WTC11 (cell line): ENCODE measurements at regions not wholly inside any gene's neighbourhood (a gene's known extent, or its start where the extent isn't known, plus 50 kb on each side); places are given as distances from the start of the nearest gene placed in this dataset.

Experiments
- ATAC-seq: fragments of 200-7000 bp; cut with Tn5 transposase; 2 replicates; pipeline ENCODE4 v1.10.0; 2021; ENCODE audit warnings: mild to moderate bottlenecking, moderate library complexity
- CTCF ChIA-PET: fragments of 300-600 bp; sonication (Branson Sonifier 250); formaldehyde crosslinking; loops from one replicate; lab custom pipeline; 2021; ENCODE audit warnings: antibody characterized with exemption; lab: Charles Lee
- POLR2A ChIA-PET: fragments of 350-600 bp; sonication (Branson Sonifier 250); formaldehyde crosslinking; loops from one replicate; lab custom pipeline; 2021; ENCODE audit warnings: antibody characterized with exemption; lab: Charles Lee
- DNase-seq: peaks from one replicate; pipeline ENCODE4 v3.0.0; 2021; ENCODE audit warnings: low spot score
- H3K27ac Mint-ChIP-seq: 2 replicates; pipeline ENCODE4 v1.8.0; 2021; ENCODE audit warnings: mixed read lengths
- H3K27me3 Mint-ChIP-seq: 2 replicates; pipeline ENCODE4 v1.8.0; 2021; ENCODE audit warnings: low read depth, mild to moderate bottlenecking, moderate library complexity, mixed read lengths
- H3K36me3 Mint-ChIP-seq: 2 replicates; pipeline ENCODE4 v1.8.0; 2021; ENCODE audit warnings: mixed read lengths
- H3K4me1 Mint-ChIP-seq: 2 replicates; pipeline ENCODE4 v1.8.0; 2022; ENCODE audit warnings: mixed read lengths
- H3K4me3 Mint-ChIP-seq: 2 replicates; pipeline ENCODE4 v1.8.0; 2021; ENCODE audit warnings: mild to moderate bottlenecking, moderate library complexity, mixed read lengths
- H3K9me3 Mint-ChIP-seq: 2 replicates; pipeline ENCODE4 v1.8.0; 2021; ENCODE audit warnings: mixed read lengths
- ATF6 ChIP-seq: sonication (generic); formaldehyde crosslinking; IDR thresholded peaks from 2 replicates; pipeline ENCODE4 v1.8.1; 2023; ENCODE audit warnings: mild to moderate bottlenecking, missing genetic modification reagents
- CBFB ChIP-seq: sonication (generic); formaldehyde crosslinking; IDR thresholded peaks from 2 replicates; pipeline ENCODE4 v1.8.1; 2022; ENCODE audit warnings: mild to moderate bottlenecking, low read depth, missing genetic modification reagents
- CDX4 ChIP-seq: fragments of 250-450 bp; sonication (Bioruptor Pico); IDR thresholded peaks from 2 replicates; pipeline ENCODE4 v1.9.0; 2021; ENCODE audit warnings: moderate library complexity, mild to moderate bottlenecking, inconsistent platforms, borderline replicate concordance
- ERG ChIP-seq: fragments of 250-450 bp; sonication (Bioruptor Pico); IDR thresholded peaks from 2 replicates; pipeline ENCODE4 v1.8.0; 2021; ENCODE audit warnings: mild to moderate bottlenecking
- FOXK1 ChIP-seq: sonication (generic); formaldehyde crosslinking; IDR thresholded peaks from 2 replicates; pipeline ENCODE4 v1.8.0; 2022; ENCODE audit warnings: mild to moderate bottlenecking, moderate library complexity, missing genetic modification reagents
- FOXP4 ChIP-seq: sonication (generic); formaldehyde crosslinking; IDR thresholded peaks from 2 replicates; pipeline ENCODE4 v1.8.0; 2022; ENCODE audit warnings: mild to moderate bottlenecking, missing genetic modification reagents
- IRF1 ChIP-seq: sonication (generic); formaldehyde crosslinking; IDR thresholded peaks from 2 replicates; pipeline ENCODE4 v1.8.0; 2023; ENCODE audit warnings: missing genetic modification reagents
- MLX ChIP-seq: sonication (generic); formaldehyde crosslinking; IDR thresholded peaks from 2 replicates; pipeline ENCODE4 v1.8.1; 2023; ENCODE audit warnings: mild to moderate bottlenecking, missing genetic modification reagents, moderate library complexity
- MYBL2 ChIP-seq: sonication (generic); formaldehyde crosslinking; IDR thresholded peaks from 2 replicates; pipeline ENCODE4 v1.8.1; 2023; ENCODE audit warnings: mild to moderate bottlenecking, moderate library complexity, missing genetic modification reagents
- NFYB ChIP-seq: sonication (generic); formaldehyde crosslinking; conservative IDR thresholded peaks from 2 replicates; pipeline ENCODE4 v1.8.0; 2022; ENCODE audit warnings: low read depth, missing genetic modification reagents
- NR1H2 ChIP-seq: sonication (generic); formaldehyde crosslinking; IDR thresholded peaks from 2 replicates; pipeline ENCODE4 v1.9.0; 2021; ENCODE audit warnings: mild to moderate bottlenecking, moderate library complexity, missing genetic modification reagents
- NR2C2 ChIP-seq: sonication (generic); formaldehyde crosslinking; IDR thresholded peaks from 2 replicates; pipeline ENCODE4 v1.8.0; 2022; ENCODE audit warnings: mild to moderate bottlenecking, missing genetic modification reagents
- SMAD4 ChIP-seq: sonication (generic); formaldehyde crosslinking; IDR thresholded peaks from 2 replicates; pipeline ENCODE4 v1.8.0; 2022; ENCODE audit warnings: mild to moderate bottlenecking, missing genetic modification reagents
- SOX15 ChIP-seq: fragments of 250-450 bp; sonication (Bioruptor Pico); IDR thresholded peaks from 2 replicates; pipeline ENCODE4 v1.9.0; 2021; ENCODE audit warnings: mild to moderate bottlenecking
- TP53 ChIP-seq: sonication (generic); formaldehyde crosslinking; IDR thresholded peaks from 2 replicates; pipeline ENCODE4 v1.8.1; 2023; ENCODE audit warnings: mild to moderate bottlenecking, missing genetic modification reagents
- ZMAT4 ChIP-seq: fragments of 250-450 bp; sonication (Bioruptor Pico); IDR thresholded peaks from 2 replicates; pipeline ENCODE4 v1.9.0; 2021; ENCODE audit warnings: mild to moderate bottlenecking
- ZNF121 ChIP-seq: sonication (generic); formaldehyde crosslinking; IDR thresholded peaks from 2 replicates; pipeline ENCODE4 v1.8.0; 2023; ENCODE audit warnings: missing genetic modification reagents
- ZNF219 ChIP-seq: sonication (generic); formaldehyde crosslinking; IDR thresholded peaks from 2 replicates; pipeline ENCODE4 v1.8.0; 2023; ENCODE audit warnings: missing genetic modification reagents, mild to moderate bottlenecking, borderline replicate concordance
- ZNF281 ChIP-seq: sonication (generic); formaldehyde crosslinking; IDR thresholded peaks from 2 replicates; pipeline ENCODE4 v1.8.0; 2023; ENCODE audit warnings: mild to moderate bottlenecking, missing genetic modification reagents
- ZNF317 ChIP-seq: sonication (generic); formaldehyde crosslinking; IDR thresholded peaks from 2 replicates; pipeline ENCODE4 v1.8.1; 2023; ENCODE audit warnings: low read depth, mild to moderate bottlenecking, moderate library complexity, missing genetic modification reagents, borderline replicate concordance
- ZNF396 ChIP-seq: fragments of 250-450 bp; sonication (Bioruptor Pico); IDR thresholded peaks from 2 replicates; pipeline ENCODE4 v1.8.0; 2021; ENCODE audit warnings: mild to moderate bottlenecking, moderate library complexity, borderline replicate concordance
- ZNF423 ChIP-seq: fragments of 250-450 bp; sonication (Bioruptor Pico); IDR thresholded peaks from 2 replicates; pipeline ENCODE4 v2.1.2; 2022; ENCODE audit warnings: mild to moderate bottlenecking, moderate library complexity

- TF ChIP-seq FOXK1 (CRISPR knock-in tag) = no peak
- no peak for TF ChIP-seq SOX15
- TF ChIP-seq ZMAT4 (CRISPR knock-in tag) = no peak
- TF ChIP-seq IRF1 (CRISPR knock-in tag) = no peak
- TF ChIP-seq ZNF423 (CRISPR knock-in tag) = no peak
These were observed 77.2 kb upstream of the OSMR start (continued) for GRCh38 chr5:38768412-38769211.

GRCh38 chr5:38772471-38772870 lies 73.3 kb upstream of the OSMR start:
- no peak overlapping the region for H3K27ac Mint-ChIP-seq

More at GRCh38 chr5:38772471-38772870, 73.3 kb upstream of the OSMR start:
- ChIA-PET CTCF (no interaction called here), POLR2A (no interaction called here)
- H3K27me3 Mint-ChIP-seq = no peaks in the 10 kb centered on the region
- H3K4me3 Mint-ChIP-seq = no peak overlapping the region
- peaks cover 7% of the 10 kb centered on the region for H3K4me1 Mint-ChIP-seq
- H3K9me3 Mint-ChIP-seq = peaks cover 3% of the 10 kb centered on the region
- no peak for DNase-seq
- H3K36me3 Mint-ChIP-seq = peaks cover 3% of the 10 kb centered on the region; the same call in 1 of the 2 replicates
- TF ChIP-seq ZNF281 (CRISPR knock-in tag) = no peak
- TF ChIP-seq NR2C2 (CRISPR knock-in tag) = no peak
- TF ChIP-seq NFYB (CRISPR knock-in tag) = no peak
- no peak for TF ChIP-seq ZNF317 (CRISPR knock-in tag)
- TF ChIP-seq ZNF219 (CRISPR knock-in tag) = no peak
- no peak for TF ChIP-seq TP53 (CRISPR knock-in tag)
- TF ChIP-seq ERG (CRISPR knock-in tag) = no peak
- no peak for TF ChIP-seq SMAD4 (CRISPR knock-in tag)
- TF ChIP-seq ZNF121 (CRISPR knock-in tag) = no peak
- TF ChIP-seq MYBL2 (CRISPR knock-in tag) = no peak
- no peak for TF ChIP-seq CBFB (CRISPR knock-in tag)
- no peak for TF ChIP-seq ZNF396 (CRISPR knock-in tag)
- TF ChIP-seq ATF6 (CRISPR knock-in tag) = no peak
- TF ChIP-seq MLX = no peak
- no peak for TF ChIP-seq NR1H2
- no peak for TF ChIP-seq FOXP4
- no peak for TF ChIP-seq CDX4
- TF ChIP-seq, all 79 proteins: peak for 0
- ATAC-seq = 0 out of 2 replicates have a peak, but pooled peaks have one; percentile 32
